M059J (cell line): ENCODE measurements at regions not wholly inside any gene's neighbourhood (a gene's known extent, or its start where the extent isn't known, plus 50 kb on each side); places are given as distances from the start of the nearest gene placed in this dataset.
"Not testable (repeated sequence)": the region's sequence is repeated elsewhere in the genome, so short reads cannot be mapped to it uniquely, and the experiment has no call there.

ENCODE experiments used
- DNase-seq: peaks from one replicate; pipeline ENCODE4 v3.0.0-alpha.2; 2012; ENCODE audit warnings: low read depth

DNA sequence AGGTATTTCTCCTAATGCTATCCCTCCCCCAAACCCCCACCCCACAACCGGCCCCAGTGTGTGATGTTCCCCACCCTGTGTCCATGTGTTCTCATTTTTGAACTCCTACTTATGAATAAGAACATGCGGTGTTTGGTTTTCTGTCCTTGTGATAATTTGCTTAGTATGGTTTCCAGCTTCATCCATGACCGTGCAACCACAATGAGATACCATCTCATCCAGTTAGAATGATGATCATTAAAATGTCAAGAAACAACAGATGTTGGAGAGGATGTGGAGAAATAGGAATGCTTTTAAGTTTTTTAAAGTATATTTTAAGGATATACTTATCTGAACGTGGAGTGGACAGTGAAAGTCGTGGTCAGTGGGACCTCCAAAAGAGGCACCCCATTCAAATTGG lies 745.0 kb upstream of the AMELY start:
- no peak for DNase-seq

DNA sequence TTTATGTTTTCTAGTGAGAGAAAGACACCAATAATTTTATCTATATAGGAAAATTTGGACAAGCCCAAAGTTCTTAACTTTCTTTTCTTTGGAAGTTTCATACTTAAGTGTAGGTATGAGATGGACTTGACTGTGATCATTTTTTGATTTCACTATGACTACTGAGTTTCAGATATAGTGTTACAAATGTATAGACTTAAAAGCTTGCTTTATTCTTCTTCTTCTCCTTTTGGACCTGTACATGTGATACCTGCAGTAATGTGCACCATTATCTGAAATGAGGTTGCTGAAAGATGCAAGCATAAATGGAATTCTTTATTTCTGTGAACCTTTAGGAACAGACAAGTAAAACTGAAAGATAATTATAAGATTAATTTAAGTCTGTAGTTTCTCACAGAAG lies 743.4 kb upstream of the AMELY start:
- DNase-seq = no peak

DNA sequence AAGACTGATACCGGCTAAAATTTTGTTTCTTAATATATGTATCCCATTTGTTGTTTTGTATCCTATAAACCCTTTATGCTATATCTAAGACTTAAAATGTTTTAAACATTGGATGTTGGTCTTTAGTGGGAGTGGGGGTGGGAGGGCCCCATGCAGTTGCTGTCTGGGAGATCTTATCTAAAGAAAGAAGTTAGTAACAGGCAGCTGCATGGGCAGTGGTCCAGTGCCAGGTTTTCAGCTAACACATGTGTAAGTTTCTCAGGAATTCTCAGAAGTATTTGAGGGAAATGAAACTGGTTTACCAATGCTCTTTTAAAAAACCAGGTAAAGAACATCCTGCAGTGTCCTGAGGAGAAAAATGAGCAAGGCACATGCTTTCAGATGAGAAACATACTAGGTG lies 738.3 kb upstream of the AMELY start:
- DNase-seq = not testable (repeated sequence)
